CD4-positive, alpha-beta T cell treated with Interleukin-15 for 4 hours (primary cell): ENCODE measurements at regions not wholly inside any gene's neighbourhood (a gene's known extent, or its start where the extent isn't known, plus 50 kb on each side); places are given as distances from the start of the nearest gene placed in this dataset.
"Not testable (repeated sequence)": the region's sequence is repeated elsewhere in the genome, so short reads cannot be mapped to it uniquely, and the experiment has no call there.

Source experiments
- DNase-seq: peaks from one replicate; pipeline ENCODE4 v3.0.0-alpha.2; 2020; ENCODE audit warnings: low spot score

DNA sequence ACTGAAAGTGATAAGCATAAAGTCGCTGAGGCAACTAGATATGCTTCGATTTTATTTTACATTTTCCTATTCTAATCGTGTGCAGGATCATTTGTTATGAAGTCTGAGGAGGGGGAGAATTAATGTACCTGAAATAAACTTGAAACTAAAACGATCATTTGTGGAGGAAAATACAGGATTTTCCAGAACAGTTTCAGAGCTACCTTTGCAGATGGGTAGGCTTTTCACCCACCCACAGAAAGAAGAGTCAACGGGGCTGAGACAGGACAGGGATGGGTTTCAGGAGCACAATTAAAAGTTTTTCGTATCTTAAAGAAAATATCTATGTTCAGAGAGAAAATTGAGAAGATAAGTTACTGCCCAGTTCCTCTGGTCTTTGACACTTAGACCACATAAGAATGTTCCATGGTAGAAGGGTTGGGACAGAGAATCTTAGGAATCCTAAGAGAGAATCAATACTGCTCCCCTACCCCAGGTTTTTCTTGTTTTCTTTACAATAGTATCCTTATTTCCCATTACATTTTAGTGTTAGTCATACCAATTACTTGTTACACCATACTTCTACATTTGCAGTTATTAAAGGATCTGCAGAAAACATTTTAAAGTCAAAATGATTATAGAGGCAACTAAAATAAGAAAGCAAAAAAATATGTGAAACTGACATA, 211.4 kb downstream of the DEPDC1B start:
- no peak for DNase-seq

- DNase-seq, result no peak
Measured at GRCh38 chr5:60487885-60488442, 212.0 kb downstream of the DEPDC1B start.

DNA sequence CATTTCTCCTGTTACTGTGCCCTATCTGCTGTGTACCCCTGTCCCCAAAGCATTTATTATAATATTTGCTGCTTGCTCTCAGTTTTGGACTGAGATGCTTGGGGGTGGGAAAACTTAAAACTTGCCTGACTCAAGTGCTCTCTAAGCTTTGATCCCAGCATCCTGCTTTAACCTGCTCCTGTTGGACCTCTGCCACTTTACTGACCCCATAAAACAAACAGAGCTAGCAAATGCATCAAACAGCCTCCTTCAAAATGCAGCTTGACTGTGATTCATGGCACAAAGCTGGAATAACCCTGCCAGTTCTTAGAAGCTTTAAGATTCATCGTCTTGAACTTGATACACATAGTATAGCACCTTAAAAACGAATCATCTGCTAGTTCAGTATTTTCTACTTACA, 212.5 kb downstream of the DEPDC1B start:
- DNase-seq, result no peak

GRCh38 chr5:60485361-60485760, 214.6 kb downstream of the DEPDC1B start:
- DNase-seq, result no peak

DNA sequence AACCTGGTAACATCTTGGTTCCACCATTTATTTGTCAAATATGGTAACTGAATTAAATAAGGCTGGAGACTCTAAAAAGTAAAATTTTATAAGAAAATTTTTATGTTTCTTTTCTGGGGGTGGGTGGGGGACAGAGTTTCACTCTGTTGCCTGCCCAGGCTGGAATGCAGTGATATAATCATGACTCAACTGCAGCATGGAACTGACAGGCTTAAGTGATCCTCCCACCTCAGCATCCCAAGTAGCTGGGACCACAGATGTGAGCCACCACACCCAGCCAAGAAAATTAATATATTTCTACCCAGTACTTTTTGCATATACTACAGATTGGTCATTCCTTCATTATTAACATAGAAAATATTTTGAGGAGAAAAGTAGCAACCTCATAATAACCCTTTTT, 216.9 kb downstream of the DEPDC1B start:
- no peak for DNase-seq

DNA sequence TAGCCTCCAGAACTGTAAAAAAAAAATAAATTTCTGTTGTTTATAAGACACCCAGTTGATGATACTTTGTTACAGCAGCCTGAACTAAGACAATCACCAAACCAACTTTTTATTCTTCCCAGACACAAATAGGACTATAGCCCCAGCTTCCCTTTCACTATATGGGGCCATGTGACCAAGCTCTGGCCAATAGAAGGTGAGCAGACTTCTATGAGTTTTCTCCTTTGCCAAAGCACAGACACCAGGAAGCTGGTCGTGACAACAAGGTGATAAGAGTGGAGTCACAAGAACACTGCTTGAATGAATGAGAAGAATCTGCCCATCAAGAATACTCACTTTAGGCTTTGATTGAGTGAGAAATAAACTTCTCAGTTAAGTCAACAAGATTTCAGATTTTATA, 217.7 kb downstream of the DEPDC1B start:
- no peak for DNase-seq

DNA sequence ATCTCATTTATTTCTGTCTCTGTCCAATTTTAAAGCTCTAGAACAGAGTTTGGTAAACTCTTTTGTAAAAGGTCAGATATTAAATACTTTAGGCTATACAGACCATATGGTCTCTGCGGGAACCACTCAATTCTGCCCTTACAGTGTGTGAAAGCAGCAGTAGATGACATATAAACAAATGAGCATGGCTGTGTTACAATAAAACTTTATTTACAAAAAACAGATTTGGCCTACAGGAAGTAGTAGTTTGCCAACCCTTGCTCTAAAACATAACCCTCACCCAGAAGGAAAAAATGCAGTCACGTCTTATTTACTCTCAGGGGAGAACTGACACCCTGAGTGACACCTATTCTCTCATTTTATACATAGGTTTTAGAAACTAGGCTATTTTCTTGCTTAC, 220.4 kb downstream of the DEPDC1B start:
- DNase-seq, result no peak

- no peak for DNase-seq
Measured at GRCh38 chr5:60477849-60478248, 222.1 kb downstream of the DEPDC1B start.

DNA sequence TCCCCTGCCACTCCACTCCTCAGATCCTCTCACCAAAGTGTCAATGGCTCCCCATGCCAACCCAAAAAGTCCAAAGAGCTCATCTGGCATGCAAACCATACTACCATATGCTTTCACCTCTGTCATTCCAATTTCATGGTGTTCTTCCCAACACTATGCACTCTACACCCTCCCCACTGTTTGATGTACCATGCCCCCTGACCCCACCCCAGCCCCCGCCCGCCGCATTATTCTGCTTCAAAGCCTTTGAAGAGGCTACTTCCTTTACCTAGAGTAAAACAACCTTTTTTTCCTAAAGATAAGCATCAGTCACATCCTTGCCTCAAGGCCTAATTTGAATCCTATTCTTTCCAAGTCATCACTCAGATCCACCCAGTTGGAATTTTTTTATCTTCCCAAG, 226.3 kb downstream of the DEPDC1B start:
- no peak for DNase-seq

- DNase-seq, result not testable (repeated sequence)
Measured at GRCh38 chr5:60473027-60473426, 226.9 kb downstream of the DEPDC1B start.

GRCh38 chr5:60470881-60471280, 229.1 kb downstream of the DEPDC1B start:
- DNase-seq, result no peak

- DNase-seq, result no peak
Measured at GRCh38 chr5:60469286-60469685, 230.7 kb downstream of the DEPDC1B start.

DNA sequence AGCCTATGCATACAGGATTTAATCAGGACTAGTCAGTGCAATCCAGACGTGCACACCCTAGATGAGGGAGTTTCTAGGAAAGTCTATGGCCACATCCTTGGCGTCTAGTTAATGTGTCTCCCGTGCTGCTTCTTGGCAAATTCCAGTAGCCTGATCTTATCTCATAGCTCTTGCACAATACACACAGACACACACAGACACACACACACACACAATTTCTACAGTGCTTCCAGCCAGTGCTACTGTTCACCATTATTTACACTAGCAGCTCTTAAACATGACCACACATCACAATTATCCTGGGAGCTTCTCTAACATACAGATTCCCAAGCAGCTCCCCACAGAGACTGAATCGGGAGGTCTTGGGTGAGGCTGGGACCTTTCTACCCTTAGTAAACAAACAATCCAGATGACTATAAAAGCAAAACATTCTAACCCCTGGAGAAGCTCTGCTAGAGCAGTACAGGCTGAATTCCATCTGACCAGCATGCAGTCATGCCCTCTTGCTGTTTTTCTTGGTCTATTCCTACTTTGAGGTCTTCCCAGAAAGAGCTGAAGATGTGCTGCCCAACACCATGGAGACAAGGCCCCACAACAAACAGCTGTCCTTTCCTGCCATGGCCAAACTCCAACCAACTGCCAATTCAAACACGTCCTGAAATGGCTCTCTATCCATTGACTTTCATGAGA, 236.6 kb downstream of the DEPDC1B start:
- DNase-seq, result no peak

DNA sequence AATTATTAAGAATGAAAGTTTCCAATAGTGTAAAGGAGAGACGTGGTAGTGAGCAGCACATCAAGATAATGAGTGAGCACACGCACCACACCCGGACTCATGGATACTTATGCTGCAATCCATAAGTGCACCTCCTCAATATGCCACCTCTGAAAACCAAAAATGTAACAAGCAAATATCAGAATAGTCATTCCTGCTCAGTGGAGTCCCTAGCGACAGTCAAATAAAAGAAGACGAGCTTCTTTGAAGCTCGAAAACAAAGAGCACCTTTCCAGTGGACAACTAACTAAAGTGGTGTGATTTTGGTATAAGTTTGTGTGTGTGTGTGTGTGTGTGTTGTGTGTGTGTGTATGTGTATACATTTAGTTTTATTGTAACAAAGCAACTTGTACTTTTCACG, 241.3 kb downstream of the DEPDC1B start:
- no peak for DNase-seq

DNA sequence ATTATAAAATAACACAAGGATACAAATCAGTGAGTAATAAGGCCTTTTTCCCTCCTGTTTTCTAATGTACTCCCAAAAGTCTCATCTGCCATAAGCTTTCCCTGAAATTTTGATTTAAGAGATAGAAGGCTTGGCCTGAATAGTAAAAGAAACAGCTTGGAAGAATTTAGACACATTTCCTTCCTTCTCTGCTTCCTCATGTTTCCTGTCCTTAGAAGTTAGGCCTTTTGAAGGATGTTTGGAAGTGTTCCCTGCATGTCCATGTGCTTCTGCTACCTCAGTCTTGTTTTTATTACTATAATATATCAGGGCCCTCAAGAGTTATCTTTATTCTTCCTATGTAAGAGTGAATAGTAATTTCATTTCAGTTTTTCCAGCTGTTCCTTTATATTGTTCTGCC, 242.7 kb downstream of the DEPDC1B start:
- DNase-seq, result no peak

DNA sequence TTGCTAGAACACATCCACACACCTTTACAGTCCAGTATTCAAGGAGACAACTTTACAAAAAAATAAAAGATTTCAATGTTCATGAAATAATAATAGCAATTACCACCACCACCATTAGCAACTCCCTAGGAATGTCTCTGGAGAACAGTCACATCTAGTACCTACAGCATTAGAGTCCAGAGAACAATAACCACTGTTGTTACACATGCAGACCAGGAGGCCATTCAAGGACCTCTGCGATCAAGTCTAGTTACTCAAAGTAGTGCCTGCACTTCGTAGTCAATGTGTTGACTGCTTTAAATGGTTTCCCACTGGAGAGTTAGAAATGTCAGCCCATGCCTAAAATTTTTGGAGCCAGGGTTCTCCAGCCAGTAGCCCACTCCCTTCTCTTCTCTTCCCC, 244.4 kb downstream of the DEPDC1B start:
- no peak for DNase-seq

DNA sequence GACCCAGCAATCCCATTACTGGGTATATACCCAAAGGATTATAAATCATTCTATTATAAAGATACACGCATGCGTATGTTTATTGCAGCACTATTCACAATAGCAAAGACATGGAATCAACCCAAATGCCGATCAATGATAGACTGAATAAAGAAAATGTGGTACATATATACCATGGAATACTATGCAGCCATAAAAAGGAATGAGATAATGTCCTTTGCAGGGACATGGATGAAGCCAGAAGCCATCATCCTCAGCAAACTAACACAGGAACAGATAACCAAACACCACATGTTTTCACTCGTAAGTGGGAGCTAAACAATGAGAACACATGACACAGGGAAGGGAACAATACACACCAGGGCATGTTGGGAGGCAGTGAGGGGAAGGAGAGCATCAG, 245.7 kb downstream of the DEPDC1B start:
- not testable (repeated sequence) for DNase-seq

- no peak for DNase-seq
Measured at GRCh38 chr5:60453186-60453976, 246.6 kb downstream of the DEPDC1B start.

DNA sequence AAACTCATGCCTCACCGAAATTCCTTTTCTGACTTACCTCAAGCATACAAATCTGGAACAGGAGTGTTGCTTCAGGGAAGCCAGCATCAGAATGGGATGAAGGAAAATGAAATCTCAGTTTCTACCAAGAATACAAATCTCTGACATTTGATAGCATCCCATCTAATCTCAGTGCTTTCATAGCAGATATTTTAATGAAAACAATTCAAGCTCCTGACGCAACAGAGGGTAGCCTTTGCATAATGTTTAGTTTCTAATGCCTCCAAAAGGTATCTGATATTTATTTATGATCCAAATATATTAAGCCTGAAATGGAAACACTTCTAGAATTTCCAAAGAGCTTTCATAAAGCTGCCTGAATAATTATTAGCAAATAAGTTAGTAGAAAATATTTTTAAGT, 251.4 kb downstream of the DEPDC1B start:
- DNase-seq, result no peak

DNA sequence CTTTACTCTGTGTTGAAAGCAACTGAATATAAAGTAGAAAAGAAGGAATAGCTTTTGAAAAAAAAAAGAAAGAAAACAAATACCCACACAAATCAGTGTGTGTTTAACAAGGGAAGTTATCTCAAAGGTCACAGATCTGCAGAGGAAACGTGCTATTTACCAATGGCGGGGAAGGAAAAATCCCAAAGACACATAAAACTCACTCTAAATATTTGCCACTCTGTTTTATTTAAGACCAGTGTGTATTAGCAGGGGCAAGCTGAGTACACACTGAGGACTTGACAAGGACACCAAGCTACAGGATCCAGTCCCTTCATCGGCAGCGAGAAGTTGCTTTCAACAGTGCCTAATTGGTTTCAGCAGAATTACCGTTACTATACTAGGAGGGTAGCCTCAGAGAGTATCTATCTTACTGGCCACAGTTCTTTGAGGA, 252.5 kb downstream of the DEPDC1B start:
- DNase-seq, result no peak

DNA sequence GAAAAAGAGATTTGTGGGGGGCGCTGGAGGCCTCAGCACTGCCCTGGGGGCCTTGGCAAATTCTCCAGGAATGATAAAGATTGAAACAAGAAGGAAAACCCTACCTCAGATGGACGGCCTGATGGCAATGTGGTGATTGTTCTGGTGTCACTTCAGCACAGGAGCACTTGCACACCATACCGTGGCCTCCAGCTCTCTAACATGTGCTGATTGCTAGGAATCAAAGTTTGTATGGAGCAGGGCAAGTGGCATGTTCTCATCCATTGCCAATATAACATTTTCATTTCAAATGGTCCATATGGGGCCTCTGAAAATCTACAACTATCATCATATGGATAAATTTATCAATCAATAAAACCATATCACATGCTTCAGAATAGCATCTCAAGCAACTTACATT, 253.0 kb downstream of the DEPDC1B start:
- DNase-seq, result no peak

- no peak for DNase-seq
Measured at GRCh38 chr5:60445921-60446320, 254.0 kb downstream of the DEPDC1B start.

GRCh38 chr5:60445427-60445826, 254.5 kb downstream of the DEPDC1B start:
- DNase-seq, result no peak
